ENCODE measurements at regions not wholly inside any gene's neighbourhood (a gene's known extent, or its start where the extent isn't known, plus 50 kb on each side); places are given as distances from the start of the nearest gene placed in this dataset.

- H3K9ac ChIP-seq, result no peak overlapping the region
- no peak overlapping the region for H3K27ac ChIP-seq
- H3K4me2 ChIP-seq, result no peak overlapping the region
- H3K4me3 ChIP-seq (IDR thresholded peaks at IDR 0.05; ENCODE audit: insufficient read depth, low read depth, low read length), result no peak overlapping the region
- no peak overlapping the region for H2AFZ ChIP-seq (ENCODE audit: low read depth)
- no peaks in the 10 kb centered on the region for H3K79me2 ChIP-seq (ENCODE audit: insufficient read depth, low read depth)
- no peaks in the 10 kb centered on the region for H3K27me3 ChIP-seq (ENCODE audit: insufficient read depth, low read depth)
- no peaks in the 10 kb centered on the region for H3K4me1 ChIP-seq (ENCODE audit: low read depth, poor library complexity, severe bottlenecking)
- TF ChIP-seq CTCF (conservative IDR thresholded peaks at IDR 0.05; ENCODE audit: low read depth, low read length), result no peak
- H3K36me3 ChIP-seq (ENCODE audit: insufficient read depth), result no peaks in the 10 kb centered on the region
- no peaks in the 10 kb centered on the region for H4K20me1 ChIP-seq (ENCODE audit: insufficient read depth)
Measured at GRCh38 chr2:19751631-19752030, 150.2 kb downstream of the TTC32 start.

GRCh38 chr2:19750136-19750535, 151.6 kb downstream of the TTC32 start:
- Histone ChIP-seq H4K20me1 (ENCODE audit: insufficient read depth) (no peaks in the 10 kb centered on the region), H3K36me3 (ENCODE audit: insufficient read depth) (no peaks in the 10 kb centered on the region), H2AFZ (ENCODE audit: low read depth) (no peak overlapping the region), H3K9ac (no peak overlapping the region), H3K27me3 (ENCODE audit: insufficient read depth, low read depth) (no peaks in the 10 kb centered on the region), H3K79me2 (ENCODE audit: insufficient read depth, low read depth) (no peaks in the 10 kb centered on the region), H3K27ac (no peak overlapping the region), H3K4me3 (IDR thresholded peaks at IDR 0.05; ENCODE audit: insufficient read depth, low read depth, low read length) (no peak overlapping the region), H3K4me2 (no peak overlapping the region), H3K4me1 (ENCODE audit: low read depth, poor library complexity, severe bottlenecking) (no peaks in the 10 kb centered on the region)
- TF ChIP-seq CTCF (conservative IDR thresholded peaks at IDR 0.05; ENCODE audit: low read depth, low read length), result no peak

GRCh38 chr2:19749507-19749836, 152.3 kb downstream of the TTC32 start:
- no peak overlapping the region for H3K4me2 ChIP-seq
- H3K36me3 ChIP-seq (ENCODE audit: insufficient read depth), result no peaks in the 10 kb centered on the region
- no peak overlapping the region for H3K4me3 ChIP-seq (IDR thresholded peaks at IDR 0.05; ENCODE audit: insufficient read depth, low read depth, low read length)
- H4K20me1 ChIP-seq (ENCODE audit: insufficient read depth), result no peaks in the 10 kb centered on the region
- H3K27me3 ChIP-seq (ENCODE audit: insufficient read depth, low read depth), result no peaks in the 10 kb centered on the region
- H3K27ac ChIP-seq, result no peak overlapping the region
- no peak overlapping the region for H3K9ac ChIP-seq
- TF ChIP-seq CTCF (conservative IDR thresholded peaks at IDR 0.05; ENCODE audit: low read depth, low read length), result no peak
- H3K4me1 ChIP-seq (ENCODE audit: low read depth, poor library complexity, severe bottlenecking), result no peaks in the 10 kb centered on the region
- H3K79me2 ChIP-seq (ENCODE audit: insufficient read depth, low read depth), result no peaks in the 10 kb centered on the region
- H2AFZ ChIP-seq (ENCODE audit: low read depth), result no peak overlapping the region

GRCh38 chr2:19748711-19749506, 152.9 kb downstream of the TTC32 start:
- no peaks in the 10 kb centered on the region for H3K36me3 ChIP-seq (ENCODE audit: insufficient read depth)
- H3K27me3 ChIP-seq (ENCODE audit: insufficient read depth, low read depth), result no peaks in the 10 kb centered on the region
- H2AFZ ChIP-seq (ENCODE audit: low read depth), result no peak overlapping the region
- H3K4me1 ChIP-seq (ENCODE audit: low read depth, poor library complexity, severe bottlenecking), result no peaks in the 10 kb centered on the region
- no peaks in the 10 kb centered on the region for H3K79me2 ChIP-seq (ENCODE audit: insufficient read depth, low read depth)
- no peak overlapping the region for H3K27ac ChIP-seq
- TF ChIP-seq CTCF (conservative IDR thresholded peaks at IDR 0.05; ENCODE audit: low read depth, low read length), result no peak
- H4K20me1 ChIP-seq (ENCODE audit: insufficient read depth), result no peaks in the 10 kb centered on the region
- H3K9ac ChIP-seq, result no peak overlapping the region
- no peak overlapping the region for H3K4me2 ChIP-seq
- no peak overlapping the region for H3K4me3 ChIP-seq (IDR thresholded peaks at IDR 0.05; ENCODE audit: insufficient read depth, low read depth, low read length)

Data from KMS-11 (cell line).